ENCODE measurements at regions not wholly inside any gene's neighbourhood (a gene's known extent, or its start where the extent isn't known, plus 50 kb on each side); places are given as distances from the start of the nearest gene placed in this dataset.

DNA sequence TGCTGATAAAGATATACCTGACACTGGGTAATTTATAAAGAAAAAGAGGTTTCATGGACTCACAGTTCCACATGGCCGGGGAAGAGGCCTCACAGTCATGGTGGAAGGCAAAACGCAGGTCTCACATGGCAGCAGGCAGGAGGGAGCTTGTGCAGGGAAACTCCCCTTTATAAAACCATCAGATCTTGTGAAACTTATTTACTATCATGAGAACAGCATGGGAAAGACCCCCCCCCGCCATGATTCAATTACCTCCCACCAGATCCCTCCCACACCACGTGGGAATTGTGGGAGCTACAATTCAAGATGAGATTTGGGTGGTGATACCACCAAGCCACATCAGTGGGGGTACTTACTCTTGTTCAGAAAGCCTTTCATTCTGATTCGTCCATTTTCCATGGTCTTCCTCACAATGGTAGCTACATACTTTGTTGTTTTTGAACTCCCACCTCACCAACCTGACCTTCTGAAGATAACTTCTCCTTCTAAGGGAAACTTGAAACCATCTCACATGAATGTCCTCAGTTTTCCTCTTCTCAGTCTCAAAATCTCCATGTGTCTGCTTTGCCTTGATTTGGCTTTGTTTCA lies 275.6 kb upstream of the PROK2 start:
- Histone ChIP-seq H3K79me2 (replicated peaks; ENCODE audit: insufficient read depth) (no peaks in the 10 kb centered on the region), H3K4me2 (no peak overlapping the region), H3F3A (replicated peaks; ENCODE audit: low read depth) (no peaks in the 10 kb centered on the region), H3K4me3 (no peak overlapping the region), H3K36me3 (ENCODE audit: insufficient read depth) (no peaks in the 10 kb centered on the region), H2AFZ (no peak overlapping the region), H3K9me2 (ENCODE audit: insufficient read depth) (no peaks in the 10 kb centered on the region), H3K4me1 (ENCODE audit: insufficient read depth) (no peaks in the 10 kb centered on the region), H3K27me3 (ENCODE audit: insufficient read depth) (no peaks in the 10 kb centered on the region), H3K27ac (ENCODE audit: low read depth) (no peak overlapping the region), H4K20me1 (replicated peaks; ENCODE audit: insufficient read depth) (no peaks in the 10 kb centered on the region)
- TF ChIP-seq, protein P1, sequence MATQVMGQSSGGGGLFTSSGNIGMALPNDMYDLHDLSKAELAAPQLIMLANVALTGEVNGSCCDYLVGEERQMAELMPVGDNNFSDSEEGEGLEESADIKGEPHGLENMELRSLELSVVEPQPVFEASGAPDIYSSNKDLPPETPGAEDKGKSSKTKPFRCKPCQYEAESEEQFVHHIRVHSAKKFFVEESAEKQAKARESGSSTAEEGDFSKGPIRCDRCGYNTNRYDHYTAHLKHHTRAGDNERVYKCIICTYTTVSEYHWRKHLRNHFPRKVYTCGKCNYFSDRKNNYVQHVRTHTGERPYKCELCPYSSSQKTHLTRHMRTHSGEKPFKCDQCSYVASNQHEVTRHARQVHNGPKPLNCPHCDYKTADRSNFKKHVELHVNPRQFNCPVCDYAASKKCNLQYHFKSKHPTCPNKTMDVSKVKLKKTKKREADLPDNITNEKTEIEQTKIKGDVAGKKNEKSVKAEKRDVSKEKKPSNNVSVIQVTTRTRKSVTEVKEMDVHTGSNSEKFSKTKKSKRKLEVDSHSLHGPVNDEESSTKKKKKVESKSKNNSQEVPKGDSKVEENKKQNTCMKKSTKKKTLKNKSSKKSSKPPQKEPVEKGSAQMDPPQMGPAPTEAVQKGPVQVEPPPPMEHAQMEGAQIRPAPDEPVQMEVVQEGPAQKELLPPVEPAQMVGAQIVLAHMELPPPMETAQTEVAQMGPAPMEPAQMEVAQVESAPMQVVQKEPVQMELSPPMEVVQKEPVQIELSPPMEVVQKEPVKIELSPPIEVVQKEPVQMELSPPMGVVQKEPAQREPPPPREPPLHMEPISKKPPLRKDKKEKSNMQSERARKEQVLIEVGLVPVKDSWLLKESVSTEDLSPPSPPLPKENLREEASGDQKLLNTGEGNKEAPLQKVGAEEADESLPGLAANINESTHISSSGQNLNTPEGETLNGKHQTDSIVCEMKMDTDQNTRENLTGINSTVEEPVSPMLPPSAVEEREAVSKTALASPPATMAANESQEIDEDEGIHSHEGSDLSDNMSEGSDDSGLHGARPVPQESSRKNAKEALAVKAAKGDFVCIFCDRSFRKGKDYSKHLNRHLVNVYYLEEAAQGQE (IDR thresholded peaks at IDR 0.05; ENCODE audit: unreplicated experiment): no peak
- TF ChIP-seq CREB1 (CRISPR knock-in tag; IDR thresholded peaks at IDR 0.05; ENCODE audit: low read depth): no peak
- no peak for TF ChIP-seq EZH2 (IDR thresholded peaks at IDR 0.05; ENCODE audit: low read depth, unreplicated experiment)
- TF ChIP-seq POLR2AphosphoS5 (IDR thresholded peaks at IDR 0.05; ENCODE audit: low read depth): no peak
- TF ChIP-seq, protein P2, sequence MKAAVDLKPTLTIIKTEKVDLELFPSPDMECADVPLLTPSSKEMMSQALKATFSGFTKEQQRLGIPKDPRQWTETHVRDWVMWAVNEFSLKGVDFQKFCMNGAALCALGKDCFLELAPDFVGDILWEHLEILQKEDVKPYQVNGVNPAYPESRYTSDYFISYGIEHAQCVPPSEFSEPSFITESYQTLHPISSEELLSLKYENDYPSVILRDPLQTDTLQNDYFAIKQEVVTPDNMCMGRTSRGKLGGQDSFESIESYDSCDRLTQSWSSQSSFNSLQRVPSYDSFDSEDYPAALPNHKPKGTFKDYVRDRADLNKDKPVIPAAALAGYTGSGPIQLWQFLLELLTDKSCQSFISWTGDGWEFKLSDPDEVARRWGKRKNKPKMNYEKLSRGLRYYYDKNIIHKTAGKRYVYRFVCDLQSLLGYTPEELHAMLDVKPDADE (IDR thresholded peaks at IDR 0.05): no peak
- TF ChIP-seq STAT1 (IDR thresholded peaks at IDR 0.05; ENCODE audit: unreplicated experiment): no peak
- TF ChIP-seq, protein P3, sequence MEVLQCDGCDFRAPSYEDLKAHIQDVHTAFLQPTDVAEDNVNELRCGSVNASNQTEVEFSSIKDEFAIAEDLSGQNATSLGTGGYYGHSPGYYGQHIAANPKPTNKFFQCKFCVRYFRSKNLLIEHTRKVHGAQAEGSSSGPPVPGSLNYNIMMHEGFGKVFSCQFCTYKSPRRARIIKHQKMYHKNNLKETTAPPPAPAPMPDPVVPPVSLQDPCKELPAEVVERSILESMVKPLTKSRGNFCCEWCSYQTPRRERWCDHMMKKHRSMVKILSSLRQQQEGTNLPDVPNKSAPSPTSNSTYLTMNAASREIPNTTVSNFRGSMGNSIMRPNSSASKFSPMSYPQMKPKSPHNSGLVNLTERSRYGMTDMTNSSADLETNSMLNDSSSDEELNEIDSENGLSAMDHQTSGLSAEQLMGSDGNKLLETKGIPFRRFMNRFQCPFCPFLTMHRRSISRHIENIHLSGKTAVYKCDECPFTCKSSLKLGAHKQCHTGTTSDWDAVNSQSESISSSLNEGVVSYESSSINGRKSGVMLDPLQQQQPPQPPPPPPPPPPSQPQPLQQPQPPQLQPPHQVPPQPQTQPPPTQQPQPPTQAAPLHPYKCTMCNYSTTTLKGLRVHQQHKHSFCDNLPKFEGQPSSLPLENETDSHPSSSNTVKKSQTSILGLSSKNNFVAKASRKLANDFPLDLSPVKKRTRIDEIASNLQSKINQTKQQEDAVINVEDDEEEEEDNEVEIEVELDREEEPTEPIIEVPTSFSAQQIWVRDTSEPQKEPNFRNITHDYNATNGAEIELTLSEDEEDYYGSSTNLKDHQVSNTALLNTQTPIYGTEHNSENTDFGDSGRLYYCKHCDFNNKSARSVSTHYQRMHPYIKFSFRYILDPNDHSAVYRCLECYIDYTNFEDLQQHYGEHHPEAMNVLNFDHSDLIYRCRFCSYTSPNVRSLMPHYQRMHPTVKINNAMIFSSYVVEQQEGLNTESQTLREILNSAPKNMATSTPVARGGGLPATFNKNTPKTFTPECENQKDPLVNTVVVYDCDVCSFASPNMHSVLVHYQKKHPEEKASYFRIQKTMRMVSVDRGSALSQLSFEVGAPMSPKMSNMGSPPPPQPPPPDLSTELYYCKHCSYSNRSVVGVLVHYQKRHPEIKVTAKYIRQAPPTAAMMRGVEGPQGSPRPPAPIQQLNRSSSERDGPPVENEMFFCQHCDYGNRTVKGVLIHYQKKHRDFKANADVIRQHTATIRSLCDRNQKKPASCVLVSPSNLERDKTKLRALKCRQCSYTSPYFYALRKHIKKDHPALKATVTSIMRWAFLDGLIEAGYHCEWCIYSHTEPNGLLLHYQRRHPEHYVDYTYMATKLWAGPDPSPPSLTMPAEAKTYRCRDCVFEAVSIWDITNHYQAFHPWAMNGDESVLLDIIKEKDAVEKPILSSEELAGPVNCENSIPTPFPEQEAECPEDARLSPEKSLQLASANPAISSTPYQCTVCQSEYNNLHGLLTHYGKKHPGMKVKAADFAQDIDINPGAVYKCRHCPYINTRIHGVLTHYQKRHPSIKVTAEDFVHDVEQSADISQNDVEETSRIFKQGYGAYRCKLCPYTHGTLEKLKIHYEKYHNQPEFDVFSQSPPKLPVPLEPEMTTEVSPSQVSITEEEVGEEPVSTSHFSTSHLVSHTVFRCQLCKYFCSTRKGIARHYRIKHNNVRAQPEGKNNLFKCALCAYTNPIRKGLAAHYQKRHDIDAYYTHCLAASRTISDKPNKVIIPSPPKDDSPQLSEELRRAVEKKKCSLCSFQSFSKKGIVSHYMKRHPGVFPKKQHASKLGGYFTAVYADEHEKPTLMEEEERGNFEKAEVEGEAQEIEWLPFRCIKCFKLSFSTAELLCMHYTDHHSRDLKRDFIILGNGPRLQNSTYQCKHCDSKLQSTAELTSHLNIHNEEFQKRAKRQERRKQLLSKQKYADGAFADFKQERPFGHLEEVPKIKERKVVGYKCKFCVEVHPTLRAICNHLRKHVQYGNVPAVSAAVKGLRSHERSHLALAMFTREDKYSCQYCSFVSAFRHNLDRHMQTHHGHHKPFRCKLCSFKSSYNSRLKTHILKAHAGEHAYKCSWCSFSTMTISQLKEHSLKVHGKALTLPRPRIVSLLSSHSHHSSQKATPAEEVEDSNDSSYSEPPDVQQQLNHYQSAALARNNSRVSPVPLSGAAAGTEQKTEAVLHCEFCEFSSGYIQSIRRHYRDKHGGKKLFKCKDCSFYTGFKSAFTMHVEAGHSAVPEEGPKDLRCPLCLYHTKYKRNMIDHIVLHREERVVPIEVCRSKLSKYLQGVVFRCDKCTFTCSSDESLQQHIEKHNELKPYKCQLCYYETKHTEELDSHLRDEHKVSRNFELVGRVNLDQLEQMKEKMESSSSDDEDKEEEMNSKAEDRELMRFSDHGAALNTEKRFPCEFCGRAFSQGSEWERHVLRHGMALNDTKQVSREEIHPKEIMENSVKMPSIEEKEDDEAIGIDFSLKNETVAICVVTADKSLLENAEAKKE (CRISPR knock-in tag; IDR thresholded peaks at IDR 0.05): no peak
- TF ChIP-seq ZNF114 (CRISPR knock-in tag; IDR thresholded peaks at IDR 0.05): no peak
- TF ChIP-seq NANOG (IDR thresholded peaks at IDR 0.05; ENCODE audit: borderline replicate concordance): no peak
- no peak for TF ChIP-seq JUNB (IDR thresholded peaks at IDR 0.05; ENCODE audit: unreplicated experiment)
- no peak for TF ChIP-seq ZNF331 (CRISPR knock-in tag; IDR thresholded peaks at IDR 0.05; ENCODE audit: low read depth)
- no peak for TF ChIP-seq EZH2phosphoT487 (IDR thresholded peaks at IDR 0.05; ENCODE audit: unreplicated experiment)
- TF ChIP-seq, protein P4, sequence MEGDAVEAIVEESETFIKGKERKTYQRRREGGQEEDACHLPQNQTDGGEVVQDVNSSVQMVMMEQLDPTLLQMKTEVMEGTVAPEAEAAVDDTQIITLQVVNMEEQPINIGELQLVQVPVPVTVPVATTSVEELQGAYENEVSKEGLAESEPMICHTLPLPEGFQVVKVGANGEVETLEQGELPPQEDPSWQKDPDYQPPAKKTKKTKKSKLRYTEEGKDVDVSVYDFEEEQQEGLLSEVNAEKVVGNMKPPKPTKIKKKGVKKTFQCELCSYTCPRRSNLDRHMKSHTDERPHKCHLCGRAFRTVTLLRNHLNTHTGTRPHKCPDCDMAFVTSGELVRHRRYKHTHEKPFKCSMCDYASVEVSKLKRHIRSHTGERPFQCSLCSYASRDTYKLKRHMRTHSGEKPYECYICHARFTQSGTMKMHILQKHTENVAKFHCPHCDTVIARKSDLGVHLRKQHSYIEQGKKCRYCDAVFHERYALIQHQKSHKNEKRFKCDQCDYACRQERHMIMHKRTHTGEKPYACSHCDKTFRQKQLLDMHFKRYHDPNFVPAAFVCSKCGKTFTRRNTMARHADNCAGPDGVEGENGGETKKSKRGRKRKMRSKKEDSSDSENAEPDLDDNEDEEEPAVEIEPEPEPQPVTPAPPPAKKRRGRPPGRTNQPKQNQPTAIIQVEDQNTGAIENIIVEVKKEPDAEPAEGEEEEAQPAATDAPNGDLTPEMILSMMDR (conservative IDR thresholded peaks at IDR 0.05; ENCODE audit: low read depth in 2 of 2): no peak
- Mint-ChIP-seq H3K9me3 (peaks cover 25% of the 10 kb centered on the region), H3K4me3 (no peak overlapping the region), H3K27me3 (ENCODE audit: insufficient read depth, low read depth, poor library complexity) (no peaks in the 10 kb centered on the region), H3K4me1 (no peaks in the 10 kb centered on the region), H3K36me3 (ENCODE audit: low read depth) (peaks cover 8% of the 10 kb centered on the region; the same call in 2 of the 3 replicates), H3K27ac (no peak overlapping the region)
- ATAC-seq (no peak), DNase-seq (ENCODE audit: low spot score) (no peak)
